HepG2 (cell line): ENCODE measurements at regions not wholly inside any gene's neighbourhood (a gene's known extent, or its start where the extent isn't known, plus 50 kb on each side); places are given as distances from the start of the nearest gene placed in this dataset.

ENCODE experiments used
- CREM ChIP-seq, 2 experiments: sonication (generic) in 1 of 2; formaldehyde crosslinking in 1 of 2; IDR thresholded peaks; 2 replicates each; pipeline versions ENCODE4 v1.4.0 to v1.6.1; 2016 to 2020; ENCODE audit warnings: antibody characterized with exemption in 1 of 2, mild to moderate bottlenecking in 1 of 2, missing genetic modification reagents in 1 of 2
- KDM2A ChIP-seq: sonication (generic); formaldehyde crosslinking; IDR thresholded peaks from 2 replicates; pipeline ENCODE4 v1.4.0; 2020; ENCODE audit warnings: low read depth, missing genetic modification reagents, borderline replicate concordance
- KDM3A ChIP-seq: IDR thresholded peaks from 2 replicates; pipeline ENCODE4 v1.6.1; 2018; ENCODE audit warnings: low read depth, missing compliant biosample characterization
- MATR3 ChIP-seq: sonication (generic); formaldehyde crosslinking; IDR thresholded peaks from 2 replicates; pipeline ENCODE4 v1.4.0; 2020; ENCODE audit warnings: missing genetic modification reagents
- MEIS2 ChIP-seq: sonication (generic); formaldehyde crosslinking; IDR thresholded peaks from 2 replicates; pipeline ENCODE4 v1.9.0; 2021; ENCODE audit warnings: mild to moderate bottlenecking, missing genetic modification reagents
- NONO ChIP-seq, 2 experiments: fragments of 450-650 bp in 1 of 2; sonication (generic) in 1 of 2; formaldehyde crosslinking in 1 of 2; IDR thresholded peaks in 1 of 2; conservative IDR thresholded peaks in 1 of 2; 2 replicates each; pipeline versions ENCODE4 v1.6.1 to v1.8.0; 2017 to 2022; ENCODE audit warnings: mild to moderate bottlenecking in 1 of 2, missing genetic modification reagents in 1 of 2, moderate library complexity in 1 of 2
- SRSF1 ChIP-seq: fragments of 200-400 bp; formaldehyde crosslinking; optimal IDR thresholded peaks from 2 replicates; pipeline ENCODE3; 2017; ENCODE audit warnings: mild to moderate bottlenecking, low read depth, low read length, moderate library complexity
- ZFX ChIP-seq: sonication (generic); formaldehyde crosslinking; IDR thresholded peaks from 2 replicates; pipeline ENCODE4 v1.4.0; 2020; ENCODE audit warnings: mild to moderate bottlenecking, low read depth, missing genetic modification reagents, moderate library complexity
- ZNF17 ChIP-seq: sonication (generic); formaldehyde crosslinking; IDR thresholded peaks from 2 replicates; pipeline ENCODE4 v1.5.0; 2020; ENCODE audit warnings: mild to moderate bottlenecking, missing genetic modification reagents
- ZNF20 ChIP-seq: sonication (generic); formaldehyde crosslinking; IDR thresholded peaks from 2 replicates; pipeline ENCODE4 v1.4.0; 2020; ENCODE audit warnings: mild to moderate bottlenecking, moderate library complexity, missing genetic modification reagents
- ZNF282 ChIP-seq: fragments of 450-650 bp; IDR thresholded peaks from 2 replicates; pipeline ENCODE4 v1.6.1; 2018; ENCODE audit not compliant: partially characterized antibody
- ZNF30 ChIP-seq: sonication (generic); formaldehyde crosslinking; IDR thresholded peaks from 2 replicates; pipeline ENCODE4 v1.5.0; 2020; ENCODE audit warnings: mild to moderate bottlenecking, missing genetic modification reagents
- ZNF431 ChIP-seq: sonication (generic); formaldehyde crosslinking; IDR thresholded peaks from 2 replicates; pipeline ENCODE4 v1.9.0; 2022; ENCODE audit warnings: missing genetic modification reagents, low read depth, mild to moderate bottlenecking, borderline replicate concordance
- ZNF605 ChIP-seq: sonication (generic); formaldehyde crosslinking; IDR thresholded peaks from 2 replicates; pipeline ENCODE4 v1.8.0; 2022; ENCODE audit warnings: mild to moderate bottlenecking, missing genetic modification reagents
- ZNF782 ChIP-seq: sonication (generic); formaldehyde crosslinking; IDR thresholded peaks from 2 replicates; pipeline ENCODE4 v1.4.0; 2020; ENCODE audit warnings: missing genetic modification reagents, mild to moderate bottlenecking, borderline replicate concordance
- TF ChIP-seq, protein P1 (sequence below): sonication (generic); formaldehyde crosslinking; IDR thresholded peaks from 2 replicates; pipeline ENCODE4 v1.5.0; 2020; ENCODE audit warnings: mild to moderate bottlenecking, missing genetic modification reagents, borderline replicate concordance
- TF ChIP-seq, protein P2 (sequence below): sonication (generic); formaldehyde crosslinking; IDR thresholded peaks from 2 replicates; pipeline ENCODE4 v1.8.0; 2022; ENCODE audit warnings: mild to moderate bottlenecking, missing genetic modification reagents; ENCODE audit not compliant: insufficient replicate concordance
- TF ChIP-seq, protein P3 (sequence below): sonication (generic); formaldehyde crosslinking; IDR thresholded peaks from 2 replicates; pipeline ENCODE4 v1.4.0; 2020; ENCODE audit warnings: low read depth, mild to moderate bottlenecking, missing genetic modification reagents

DNA sequence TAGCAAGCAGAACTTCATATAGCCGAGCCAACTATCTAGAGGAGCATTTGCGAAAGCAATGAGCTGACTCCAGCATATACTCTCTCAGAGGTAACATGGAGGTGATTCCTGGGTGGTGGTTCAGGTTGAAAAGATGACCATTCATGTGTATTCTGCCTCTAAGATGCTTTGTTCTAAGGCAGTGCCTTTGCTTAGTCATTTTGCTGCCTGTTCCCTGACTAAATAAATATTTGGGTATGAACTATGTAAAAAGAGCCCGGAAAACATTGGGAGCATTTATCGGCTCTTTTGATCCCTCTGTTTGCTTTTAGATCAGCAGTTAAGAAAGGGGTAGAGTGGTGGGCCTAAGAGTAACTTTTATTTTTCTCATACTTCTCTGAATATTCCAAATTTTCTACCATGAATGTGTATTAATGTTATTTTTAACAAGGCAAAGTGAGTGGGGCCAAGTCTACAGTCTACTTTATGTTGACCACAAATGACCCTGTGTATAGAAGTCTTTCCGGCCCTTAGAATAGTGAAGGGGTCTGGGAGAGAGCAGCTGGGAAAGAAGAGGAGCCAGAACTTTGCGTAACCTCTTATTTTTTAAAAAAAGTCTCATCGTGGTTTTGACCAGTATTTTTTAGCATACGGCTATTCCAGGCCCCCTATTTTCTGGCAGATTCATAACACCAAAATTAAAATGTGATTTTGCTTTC is 206.5 kb upstream of the EYA4 start (continued):
- TF ChIP-seq ZNF30 (CRISPR knock-in tag), result no peak
- no peak for TF ChIP-seq ZFX (CRISPR knock-in tag)
- no peak; the same call in 1 of the 2 replicates for TF ChIP-seq KDM2A (CRISPR knock-in tag)
- no peak for TF ChIP-seq ZNF282
- TF ChIP-seq, protein P1, sequence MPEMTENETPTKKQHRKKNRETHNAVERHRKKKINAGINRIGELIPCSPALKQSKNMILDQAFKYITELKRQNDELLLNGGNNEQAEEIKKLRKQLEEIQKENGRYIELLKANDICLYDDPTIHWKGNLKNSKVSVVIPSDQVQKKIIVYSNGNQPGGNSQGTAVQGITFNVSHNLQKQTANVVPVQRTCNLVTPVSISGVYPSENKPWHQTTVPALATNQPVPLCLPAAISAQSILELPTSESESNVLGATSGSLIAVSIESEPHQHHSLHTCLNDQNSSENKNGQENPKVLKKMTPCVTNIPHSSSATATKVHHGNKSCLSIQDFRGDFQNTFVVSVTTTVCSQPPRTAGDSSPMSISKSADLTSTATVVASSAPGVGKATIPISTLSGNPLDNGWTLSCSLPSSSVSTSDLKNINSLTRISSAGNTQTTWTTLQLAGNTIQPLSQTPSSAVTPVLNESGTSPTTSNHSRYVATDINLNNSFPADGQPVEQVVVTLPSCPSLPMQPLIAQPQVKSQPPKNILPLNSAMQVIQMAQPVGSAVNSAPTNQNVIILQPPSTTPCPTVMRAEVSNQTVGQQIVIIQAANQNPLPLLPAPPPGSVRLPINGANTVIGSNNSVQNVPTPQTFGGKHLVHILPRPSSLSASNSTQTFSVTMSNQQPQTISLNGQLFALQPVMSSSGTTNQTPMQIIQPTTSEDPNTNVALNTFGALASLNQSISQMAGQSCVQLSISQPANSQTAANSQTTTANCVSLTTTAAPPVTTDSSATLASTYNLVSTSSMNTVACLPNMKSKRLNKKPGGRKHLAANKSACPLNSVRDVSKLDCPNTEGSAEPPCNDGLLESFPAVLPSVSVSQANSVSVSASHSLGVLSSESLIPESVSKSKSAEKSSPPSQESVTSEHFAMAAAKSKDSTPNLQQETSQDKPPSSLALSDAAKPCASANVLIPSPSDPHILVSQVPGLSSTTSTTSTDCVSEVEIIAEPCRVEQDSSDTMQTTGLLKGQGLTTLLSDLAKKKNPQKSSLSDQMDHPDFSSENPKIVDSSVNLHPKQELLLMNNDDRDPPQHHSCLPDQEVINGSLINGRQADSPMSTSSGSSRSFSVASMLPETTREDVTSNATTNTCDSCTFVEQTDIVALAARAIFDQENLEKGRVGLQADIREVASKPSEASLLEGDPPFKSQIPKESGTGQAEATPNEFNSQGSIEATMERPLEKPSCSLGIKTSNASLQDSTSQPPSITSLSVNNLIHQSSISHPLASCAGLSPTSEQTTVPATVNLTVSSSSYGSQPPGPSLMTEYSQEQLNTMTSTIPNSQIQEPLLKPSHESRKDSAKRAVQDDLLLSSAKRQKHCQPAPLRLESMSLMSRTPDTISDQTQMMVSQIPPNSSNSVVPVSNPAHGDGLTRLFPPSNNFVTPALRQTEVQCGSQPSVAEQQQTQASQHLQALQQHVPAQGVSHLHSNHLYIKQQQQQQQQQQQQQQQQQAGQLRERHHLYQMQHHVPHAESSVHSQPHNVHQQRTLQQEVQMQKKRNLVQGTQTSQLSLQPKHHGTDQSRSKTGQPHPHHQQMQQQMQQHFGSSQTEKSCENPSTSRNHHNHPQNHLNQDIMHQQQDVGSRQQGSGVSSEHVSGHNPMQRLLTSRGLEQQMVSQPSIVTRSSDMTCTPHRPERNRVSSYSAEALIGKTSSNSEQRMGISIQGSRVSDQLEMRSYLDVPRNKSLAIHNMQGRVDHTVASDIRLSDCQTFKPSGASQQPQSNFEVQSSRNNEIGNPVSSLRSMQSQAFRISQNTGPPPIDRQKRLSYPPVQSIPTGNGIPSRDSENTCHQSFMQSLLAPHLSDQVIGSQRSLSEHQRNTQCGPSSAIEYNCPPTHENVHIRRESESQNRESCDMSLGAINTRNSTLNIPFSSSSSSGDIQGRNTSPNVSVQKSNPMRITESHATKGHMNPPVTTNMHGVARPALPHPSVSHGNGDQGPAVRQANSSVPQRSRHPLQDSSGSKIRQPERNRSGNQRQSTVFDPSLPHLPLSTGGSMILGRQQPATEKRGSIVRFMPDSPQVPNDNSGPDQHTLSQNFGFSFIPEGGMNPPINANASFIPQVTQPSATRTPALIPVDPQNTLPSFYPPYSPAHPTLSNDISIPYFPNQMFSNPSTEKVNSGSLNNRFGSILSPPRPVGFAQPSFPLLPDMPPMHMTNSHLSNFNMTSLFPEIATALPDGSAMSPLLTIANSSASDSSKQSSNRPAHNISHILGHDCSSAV (CRISPR knock-in tag), result no peak
- TF ChIP-seq CREM (IDR thresholded peaks at IDR 0.05), result peak; percentile 89
- no peak for TF ChIP-seq CREM (CRISPR knock-in tag; IDR thresholded peaks at IDR 0.05)
- no peak for TF ChIP-seq SRSF1
- no peak for TF ChIP-seq MATR3
- no peak for TF ChIP-seq ZNF782 (CRISPR knock-in tag)
- 0 out of 2 replicates have a peak, but pooled peaks have one; percentile 52 for TF ChIP-seq KDM3A (CRISPR knock-in tag)
- TF ChIP-seq MEIS2 (CRISPR knock-in tag), result no peak
- TF ChIP-seq, protein P2, sequence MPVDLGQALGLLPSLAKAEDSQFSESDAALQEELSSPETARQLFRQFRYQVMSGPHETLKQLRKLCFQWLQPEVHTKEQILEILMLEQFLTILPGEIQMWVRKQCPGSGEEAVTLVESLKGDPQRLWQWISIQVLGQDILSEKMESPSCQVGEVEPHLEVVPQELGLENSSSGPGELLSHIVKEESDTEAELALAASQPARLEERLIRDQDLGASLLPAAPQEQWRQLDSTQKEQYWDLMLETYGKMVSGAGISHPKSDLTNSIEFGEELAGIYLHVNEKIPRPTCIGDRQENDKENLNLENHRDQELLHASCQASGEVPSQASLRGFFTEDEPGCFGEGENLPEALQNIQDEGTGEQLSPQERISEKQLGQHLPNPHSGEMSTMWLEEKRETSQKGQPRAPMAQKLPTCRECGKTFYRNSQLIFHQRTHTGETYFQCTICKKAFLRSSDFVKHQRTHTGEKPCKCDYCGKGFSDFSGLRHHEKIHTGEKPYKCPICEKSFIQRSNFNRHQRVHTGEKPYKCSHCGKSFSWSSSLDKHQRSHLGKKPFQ, result no peak
- TF ChIP-seq, protein P3, sequence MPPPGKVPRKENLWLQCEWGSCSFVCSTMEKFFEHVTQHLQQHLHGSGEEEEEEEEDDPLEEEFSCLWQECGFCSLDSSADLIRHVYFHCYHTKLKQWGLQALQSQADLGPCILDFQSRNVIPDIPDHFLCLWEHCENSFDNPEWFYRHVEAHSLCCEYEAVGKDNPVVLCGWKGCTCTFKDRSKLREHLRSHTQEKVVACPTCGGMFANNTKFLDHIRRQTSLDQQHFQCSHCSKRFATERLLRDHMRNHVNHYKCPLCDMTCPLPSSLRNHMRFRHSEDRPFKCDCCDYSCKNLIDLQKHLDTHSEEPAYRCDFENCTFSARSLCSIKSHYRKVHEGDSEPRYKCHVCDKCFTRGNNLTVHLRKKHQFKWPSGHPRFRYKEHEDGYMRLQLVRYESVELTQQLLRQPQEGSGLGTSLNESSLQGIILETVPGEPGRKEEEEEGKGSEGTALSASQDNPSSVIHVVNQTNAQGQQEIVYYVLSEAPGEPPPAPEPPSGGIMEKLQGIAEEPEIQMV (CRISPR knock-in tag), result no peak
- 0 out of 2 replicates have a peak, but pooled peaks have one; percentile 45 for TF ChIP-seq ZNF17 (CRISPR knock-in tag)
- TF ChIP-seq ZNF605 (CRISPR knock-in tag), result no peak
- TF ChIP-seq ZNF20 (CRISPR knock-in tag), result no peak
- TF ChIP-seq NONO (IDR thresholded peaks at IDR 0.05), result no peak
- TF ChIP-seq NONO (CRISPR knock-in tag; conservative IDR thresholded peaks at IDR 0.05), result no peak
- TF ChIP-seq ZNF431 (CRISPR knock-in tag), result no peak
